AG04450 (cell line): ENCODE measurements at regions not wholly inside any gene's neighbourhood (a gene's known extent, or its start where the extent isn't known, plus 50 kb on each side); places are given as distances from the start of the nearest gene placed in this dataset.

ENCODE experiments used
- CTCF ChIA-PET: fragments of 300-600, 350-600 bp; formaldehyde crosslinking; extraction: SDS; loops from one replicate; lab custom pipeline; 2022; ENCODE audit warnings: antibody characterized with exemption, inconsistent platforms; lab: Charles Lee
- POLR2A ChIA-PET: fragments of 350-600 bp; formaldehyde crosslinking; extraction: SDS; loops from one replicate; lab custom pipeline; 2021; ENCODE audit warnings: antibody characterized with exemption, inconsistent platforms; lab: Yijun Ruan, JAX
- DNase-seq: peaks from one replicate; pipeline ENCODE4 v3.0.0-alpha.2; 2011; ENCODE audit warnings: low read depth, low spot score
- H3K27ac ChIP-seq: one replicate; pipeline ENCODE4 v1.5.1; 2012; ENCODE audit warnings: low read depth, low read length, control low read depth
- H3K27me3 ChIP-seq: one replicate; pipeline ENCODE4 v1.6.0; 2012; ENCODE audit warnings: low read length; ENCODE audit not compliant: control insufficient read depth, insufficient read depth
- H3K4me3 ChIP-seq: 2 replicates; pipeline ENCODE4 v1.5.1; 2011; ENCODE audit warnings: mild to moderate bottlenecking, low read depth, low read length, control low read depth
- H3K9me3 ChIP-seq: 2 replicates; pipeline ENCODE4 v1.5.1; 2012; ENCODE audit warnings: low read length; ENCODE audit not compliant: control insufficient read depth, insufficient read depth
- TF ChIP-seq, protein P1 (sequence below): IDR thresholded peaks from 2 replicates; pipeline ENCODE4 v1.5.1; 2011; ENCODE audit warnings: low read depth, low read length, control low read depth, inconsistent platforms

DNA sequence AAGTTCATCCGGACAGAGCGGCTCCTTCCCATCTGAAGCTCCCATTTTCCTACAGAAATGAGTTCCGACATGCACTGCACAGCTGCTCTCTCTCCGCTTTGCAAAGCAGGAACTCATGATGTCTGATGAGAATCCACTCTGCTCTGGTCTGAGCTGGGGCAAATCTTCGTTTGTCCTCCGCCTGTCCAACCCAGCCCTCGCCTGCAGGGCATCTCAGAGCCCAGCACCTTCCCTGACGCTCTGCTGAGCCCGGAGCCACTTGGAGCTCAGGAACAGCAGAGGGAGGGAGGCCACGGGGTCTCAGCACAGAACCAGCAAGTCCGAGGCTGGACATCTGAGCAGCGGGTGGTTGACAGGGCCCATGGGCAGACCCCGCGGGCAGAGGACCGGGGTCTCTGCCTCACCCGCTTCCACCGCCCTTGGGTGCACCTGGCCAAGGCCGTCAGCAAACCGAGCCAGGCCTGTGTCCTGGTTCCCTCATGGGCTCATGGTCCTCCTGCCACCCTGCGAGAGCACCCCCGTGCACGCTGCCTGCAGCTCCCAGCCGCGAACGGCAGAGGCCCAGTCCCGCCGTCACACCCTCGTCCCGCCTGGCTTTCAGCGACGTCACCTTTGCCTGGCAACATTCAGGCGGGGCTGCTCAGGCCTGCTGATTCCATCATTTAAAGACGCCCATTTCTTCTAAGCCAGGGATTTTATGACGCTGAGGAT is 78.5 kb upstream of the BHLHE23 start:
- no peak overlapping the region for H3K4me3 ChIP-seq
- no peak for DNase-seq
- H3K27me3 ChIP-seq, result peaks cover 11% of the 10 kb centered on the region
- ChIA-PET POLR2A (no interaction called here), CTCF (no interaction called here)
- no peak overlapping the region for H3K27ac ChIP-seq
- no peaks in the 10 kb centered on the region for H3K9me3 ChIP-seq
- TF ChIP-seq, protein P1, sequence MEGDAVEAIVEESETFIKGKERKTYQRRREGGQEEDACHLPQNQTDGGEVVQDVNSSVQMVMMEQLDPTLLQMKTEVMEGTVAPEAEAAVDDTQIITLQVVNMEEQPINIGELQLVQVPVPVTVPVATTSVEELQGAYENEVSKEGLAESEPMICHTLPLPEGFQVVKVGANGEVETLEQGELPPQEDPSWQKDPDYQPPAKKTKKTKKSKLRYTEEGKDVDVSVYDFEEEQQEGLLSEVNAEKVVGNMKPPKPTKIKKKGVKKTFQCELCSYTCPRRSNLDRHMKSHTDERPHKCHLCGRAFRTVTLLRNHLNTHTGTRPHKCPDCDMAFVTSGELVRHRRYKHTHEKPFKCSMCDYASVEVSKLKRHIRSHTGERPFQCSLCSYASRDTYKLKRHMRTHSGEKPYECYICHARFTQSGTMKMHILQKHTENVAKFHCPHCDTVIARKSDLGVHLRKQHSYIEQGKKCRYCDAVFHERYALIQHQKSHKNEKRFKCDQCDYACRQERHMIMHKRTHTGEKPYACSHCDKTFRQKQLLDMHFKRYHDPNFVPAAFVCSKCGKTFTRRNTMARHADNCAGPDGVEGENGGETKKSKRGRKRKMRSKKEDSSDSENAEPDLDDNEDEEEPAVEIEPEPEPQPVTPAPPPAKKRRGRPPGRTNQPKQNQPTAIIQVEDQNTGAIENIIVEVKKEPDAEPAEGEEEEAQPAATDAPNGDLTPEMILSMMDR, result no peak

DNA sequence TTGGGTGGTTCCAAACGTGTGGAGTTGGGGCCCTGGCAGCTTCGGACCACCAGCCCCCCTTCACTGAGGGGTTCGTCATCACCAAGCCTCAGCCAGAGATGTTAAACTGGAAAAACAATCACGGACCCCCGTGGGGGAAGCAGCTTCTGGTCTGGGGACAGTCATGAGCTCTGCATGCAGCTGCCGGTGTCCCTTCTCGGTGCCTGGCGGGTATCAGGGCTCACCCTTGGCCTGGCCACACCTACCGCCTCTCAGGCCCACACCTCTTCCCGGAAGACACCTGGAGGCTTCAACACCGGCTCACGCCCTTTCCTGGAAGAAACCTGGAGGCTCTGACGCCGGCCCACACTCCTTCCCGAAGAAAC is 77.8 kb upstream of the BHLHE23 start:
- no peak for DNase-seq
- TF ChIP-seq, protein P1, result no peak
- Histone ChIP-seq H3K9me3 (no peaks in the 10 kb centered on the region), H3K27me3 (peaks cover 11% of the 10 kb centered on the region), H3K27ac (no peak overlapping the region), H3K4me3 (no peak overlapping the region)
- ChIA-PET CTCF (no interaction called here), POLR2A (no interaction called here)

DNA sequence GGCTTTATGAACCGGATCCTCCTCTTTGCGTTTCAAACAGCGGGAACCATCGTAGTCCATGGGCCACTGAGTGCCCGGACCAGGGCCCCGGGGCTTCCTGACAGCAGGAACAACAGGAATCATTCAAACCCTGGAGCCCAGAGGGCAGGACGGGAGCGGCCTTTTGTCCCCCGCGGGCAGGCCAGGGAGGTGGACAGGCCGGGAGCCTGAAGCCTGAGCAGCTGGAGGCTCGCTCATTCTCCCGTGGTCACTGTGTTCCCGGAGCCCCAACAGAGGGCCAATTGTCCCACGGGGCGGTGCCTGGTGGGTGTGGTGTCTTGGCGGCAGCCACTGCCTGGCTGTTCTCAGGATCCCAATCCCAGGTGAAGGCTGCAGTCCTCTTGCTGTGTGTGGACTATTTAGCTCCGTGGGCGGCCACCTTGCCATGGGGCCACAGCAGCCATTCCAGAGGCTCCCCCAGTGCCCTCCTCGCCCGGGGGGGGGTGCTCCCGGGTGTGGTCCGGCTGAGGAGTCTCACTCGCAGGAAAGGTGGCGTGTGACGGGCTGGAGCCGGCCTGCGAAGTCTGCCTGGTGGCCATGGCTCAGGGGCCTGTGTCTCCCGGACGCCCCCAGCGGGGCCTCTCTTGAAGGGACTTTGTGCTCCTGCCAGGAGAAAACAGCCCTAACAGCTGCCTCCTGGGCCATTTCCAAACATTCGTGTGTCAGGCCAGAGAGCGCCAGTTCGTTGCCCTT is 77.2 kb upstream of the BHLHE23 start:
- no peak overlapping the region for H3K27ac ChIP-seq
- POLR2A ChIA-PET, result no interaction called here
- TF ChIP-seq, protein P1, result no peak
- peaks cover 11% of the 10 kb centered on the region for H3K27me3 ChIP-seq
- H3K4me3 ChIP-seq, result no peak overlapping the region
- no peaks in the 10 kb centered on the region for H3K9me3 ChIP-seq
- CTCF ChIA-PET, result no interaction called here
- no peak for DNase-seq

DNA sequence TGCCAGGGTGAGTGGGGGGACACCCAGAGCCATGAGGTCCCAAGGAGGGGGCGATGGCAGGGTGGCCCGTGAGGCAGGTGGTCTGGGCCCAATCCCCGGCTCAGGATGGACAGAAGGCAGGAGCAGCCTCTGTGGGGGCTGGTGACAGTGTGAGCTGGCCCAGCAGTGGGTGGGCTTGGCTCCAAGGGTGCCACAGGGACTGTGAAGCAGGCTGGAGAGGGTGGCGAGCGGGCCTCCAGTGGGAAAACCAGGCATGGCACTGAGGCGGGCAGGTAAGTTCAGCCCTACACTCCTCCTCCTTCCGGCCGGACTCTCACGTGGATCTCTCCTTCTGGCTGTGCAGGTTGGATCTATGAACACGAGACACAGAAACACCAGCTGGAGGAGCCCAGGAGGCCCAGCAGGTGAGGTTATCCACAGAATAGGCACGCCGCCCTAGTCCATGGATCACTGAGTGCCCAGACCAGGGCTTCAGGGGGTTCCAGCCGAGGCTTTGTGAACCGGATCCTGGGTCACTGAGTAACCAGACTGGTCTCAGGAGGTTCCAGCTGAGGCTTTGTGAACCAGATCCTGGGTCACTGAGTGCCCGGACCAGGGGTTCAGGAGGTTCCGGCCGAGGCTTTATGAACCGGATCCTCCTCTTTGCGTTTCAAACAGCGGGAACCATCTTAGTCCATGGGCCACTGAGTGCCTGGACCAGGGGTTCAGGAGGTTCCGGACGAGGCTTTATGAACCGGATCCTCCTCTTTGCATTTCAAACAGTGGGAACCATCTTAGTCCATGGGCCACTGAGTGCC is 76.4 kb upstream of the BHLHE23 start:
- H3K4me3 ChIP-seq, result no peak overlapping the region
- peaks cover 11% of the 10 kb centered on the region for H3K27me3 ChIP-seq
- no peaks in the 10 kb centered on the region for H3K9me3 ChIP-seq
- ChIA-PET POLR2A (no interaction called here), CTCF (no interaction called here)
- DNase-seq, result no peak
- TF ChIP-seq, protein P1, result no peak
- no peak overlapping the region for H3K27ac ChIP-seq
